ENCODE measurements at regions not wholly inside any gene's neighbourhood (a gene's known extent, or its start where the extent isn't known, plus 50 kb on each side); places are given as distances from the start of the nearest gene placed in this dataset.
"Not testable (repeated sequence)": the region's sequence is repeated elsewhere in the genome, so short reads cannot be mapped to it uniquely, and the experiment has no call there.

- peaks cover 0 to 11% (median 0%) of the 10 kb centered on the region in 4 donors for H3K4me1 ChIP-seq
- H3K4me3 ChIP-seq: peak overlapping the region in 1 of 4 donors; percentile 40
- TF ChIP-seq CTCF (IDR thresholded peaks at IDR 0.05) (no peak), POLR2A (IDR thresholded peaks at IDR 0.05) (no peak), EP300 (IDR thresholded peaks at IDR 0.05) (no peak)
- H3K27ac ChIP-seq: peak overlapping the region in 2 of 4 donors; percentile 86 to 94
- no peak for DNase-seq (ENCODE audit: low spot score in 2 of 2)
- 40 to 43% methylated on average over 4 of the region's 4 CpGs for WGBS, 2 donors
- no peaks in the 10 kb centered on the region for H3K36me3 ChIP-seq
- no peaks in the 10 kb centered on the region for H3K27me3 ChIP-seq
- H3K9me3 ChIP-seq: no peaks in the 10 kb centered on the region
Observed at GRCh38 chr6:151692216-151692615, 115.3 kb upstream of the ESR1 start.

- H3K36me3 ChIP-seq: no peaks in the 10 kb centered on the region
- peaks cover 0 to 11% (median 0%) of the 10 kb centered on the region in 4 donors for H3K4me1 ChIP-seq
- TF ChIP-seq EP300 (IDR thresholded peaks at IDR 0.05): no peak
- H3K27ac ChIP-seq: no peak overlapping the region
- DNase-seq (ENCODE audit: low spot score in 2 of 2): no peak
- 93% methylated on average over 5 of the region's 5 CpGs for WGBS, 2 donors
- H3K4me3 ChIP-seq: no peak overlapping the region
- H3K9me3 ChIP-seq: no peaks in the 10 kb centered on the region
- H3K27me3 ChIP-seq: no peaks in the 10 kb centered on the region
Observed at GRCh38 chr6:151693366-151693765, 114.1 kb upstream of the ESR1 start.

- DNase-seq (ENCODE audit: low spot score in 2 of 2): no peak
- Histone ChIP-seq H3K4me3 (no peak overlapping the region), H3K9me3 (no peaks in the 10 kb centered on the region), H3K4me1 (peaks cover 0 to 13% (median 0%) of the 10 kb centered on the region in 4 donors), H3K27me3 (no peaks in the 10 kb centered on the region), H3K36me3 (no peaks in the 10 kb centered on the region), H3K27ac (no peak overlapping the region)
- TF ChIP-seq CTCF (IDR thresholded peaks at IDR 0.05) (no peak), EP300 (IDR thresholded peaks at IDR 0.05) (no peak), POLR2A (IDR thresholded peaks at IDR 0.05) (no peak)
Observed at GRCh38 chr6:151695156-151695555, 112.3 kb upstream of the ESR1 start.

GRCh38 chr6:151696302-151696701 is 111.2 kb upstream of the ESR1 start:
- WGBS, 2 donors: 97% methylated on average over 4 of the region's 4 CpGs
- not testable (repeated sequence) for DNase-seq (ENCODE audit: low spot score in 2 of 2); H3K36me3 ChIP-seq; H3K27ac ChIP-seq; H3K27me3 ChIP-seq; H3K4me3 ChIP-seq; H3K9me3 ChIP-seq
- H3K4me1 ChIP-seq: peaks cover 0 to 19% (median 0%) of the 10 kb centered on the region in 4 donors

- H3K9me3 ChIP-seq: no peaks in the 10 kb centered on the region
- DNase-seq (ENCODE audit: low spot score in 2 of 2): no peak
- no peak overlapping the region for H3K27ac ChIP-seq
- TF ChIP-seq POLR2A (IDR thresholded peaks at IDR 0.05) (no peak), EP300 (IDR thresholded peaks at IDR 0.05) (no peak), CTCF (IDR thresholded peaks at IDR 0.05) (no peak)
- peaks cover 0 to 24% (median 0%) of the 10 kb centered on the region in 4 donors for H3K4me1 ChIP-seq
- 45 to 46% methylated on average over 5 of the region's 5 CpGs for WGBS, 2 donors
- H3K4me3 ChIP-seq: no peak overlapping the region
- H3K36me3 ChIP-seq: no peaks in the 10 kb centered on the region
- H3K27me3 ChIP-seq: no peaks in the 10 kb centered on the region
Observed at GRCh38 chr6:151698931-151699700, 108.4 kb upstream of the ESR1 start.

GRCh38 chr6:151699719-151700118 is 107.8 kb upstream of the ESR1 start:
- H3K9me3 ChIP-seq: no peaks in the 10 kb centered on the region
- WGBS, 2 donors: 66% methylated on average over 4 of the region's 4 CpGs
- no peaks in the 10 kb centered on the region for H3K27me3 ChIP-seq
- peaks cover 0 to 24% (median 0%) of the 10 kb centered on the region in 4 donors for H3K4me1 ChIP-seq
- H3K36me3 ChIP-seq: no peaks in the 10 kb centered on the region
- no peak overlapping the region for H3K27ac ChIP-seq
- H3K4me3 ChIP-seq: no peak overlapping the region
- no peak for TF ChIP-seq CTCF (IDR thresholded peaks at IDR 0.05)
- TF ChIP-seq EP300 (IDR thresholded peaks at IDR 0.05): peak in 1 of 2 donors; percentile 29
- no peak for DNase-seq (ENCODE audit: low spot score in 2 of 2)
